SK-N-SH (cell line): ENCODE measurements at regions not wholly inside any gene's neighbourhood (a gene's known extent, or its start where the extent isn't known, plus 50 kb on each side); places are given as distances from the start of the nearest gene placed in this dataset.

ENCODE experiments used
- CTCF ChIA-PET: fragments of 300-600, 350-600 bp; formaldehyde crosslinking; extraction: SDS; loops from one replicate; lab custom pipeline; 2021; lab: Yijun Ruan, JAX
- POLR2A ChIA-PET: fragments of 350-600 bp; sonication (Branson Sonifier 250); formaldehyde crosslinking; extraction: SDS; loops from one replicate; lab custom pipeline; 2020; ENCODE audit warnings: antibody characterized with exemption, inconsistent platforms; lab: Yijun Ruan, JAX
- DNase-seq: peaks from one replicate; pipeline ENCODE4 v3.0.0; 2012
- H2AFZ ChIP-seq: fragments of 200-600 bp; sonication (generic); 2 replicates; pipeline ENCODE4 v1.8.1; 2016; ENCODE audit warnings: antibody characterized with exemption, mild to moderate bottlenecking, low read depth
- H3F3A ChIP-seq: fragments of 200-600 bp; sonication (generic); replicated peaks from 2 replicates; pipeline ENCODE3; 2016; ENCODE audit warnings: antibody characterized with exemption, mild to moderate bottlenecking; ENCODE audit not compliant: insufficient read depth
- H3K27ac ChIP-seq, 2 experiments: fragments of 200-500 bp in 1 of 2; fragments of 200-600 bp in 1 of 2; sonication (Bioruptor generic) in 1 of 2; sonication (generic), shearing (Covaris generic) in 1 of 2; 2 replicates each; pipeline versions ENCODE4 v1.5.1 to v1.6.1; 2014 to 2016; ENCODE audit warnings: low read depth in 2 of 2, inconsistent platforms in 1 of 2, low read length in 1 of 2, mild to moderate bottlenecking in 1 of 2, mixed read lengths in 1 of 2
- H3K27me3 ChIP-seq: fragments of 200-600 bp; sonication (generic), shearing (Covaris generic); 2 replicates; pipeline ENCODE4 v1.6.1; 2016; ENCODE audit warnings: mixed run types; ENCODE audit not compliant: insufficient read depth
- H3K36me3 ChIP-seq, 2 experiments: fragments of 200-500 bp in 1 of 2; fragments of 200-600 bp in 1 of 2; sonication (Bioruptor generic) in 1 of 2; sonication (generic) in 1 of 2; replicated peaks in 1 of 2; 2 replicates each; pipeline versions ENCODE3 to v1.5.1; 2014 to 2016; ENCODE audit warnings: low read length in 1 of 2, mild to moderate bottlenecking in 1 of 2; ENCODE audit not compliant: insufficient read depth in 2 of 2, control insufficient read depth in 1 of 2
- H3K4me1 ChIP-seq, 2 experiments: fragments of 200-500 bp in 1 of 2; fragments of 200-600 bp in 1 of 2; sonication (Bioruptor generic) in 1 of 2; sonication (generic), shearing (Covaris generic) in 1 of 2; 2 replicates each; pipeline versions ENCODE4 v1.5.1 to v1.6.1; 2014 to 2016; ENCODE audit warnings: low read depth in 1 of 2, low read length in 1 of 2, mixed run types in 1 of 2; ENCODE audit not compliant: insufficient read depth in 2 of 2, control insufficient read depth in 1 of 2
- H3K4me2 ChIP-seq: fragments of 200-600 bp; sonication (generic), shearing (Covaris generic); 2 replicates; pipeline ENCODE4 v1.6.1; 2017; ENCODE audit warnings: mixed run types
- H3K4me3 ChIP-seq, 2 experiments: fragments of 200-500 bp in 1 of 2; fragments of 200-600 bp in 1 of 2; sonication (Bioruptor generic) in 1 of 2; sonication (generic), shearing (Covaris generic) in 1 of 2; 2 replicates each; pipeline versions ENCODE4 v1.5.1 to v1.8.1; 2014 to 2016; ENCODE audit warnings: low read depth in 2 of 2, inconsistent platforms in 1 of 2, low read length in 1 of 2, mild to moderate bottlenecking in 1 of 2, mixed read lengths in 1 of 2, moderate library complexity in 1 of 2
- H3K79me2 ChIP-seq: fragments of 200-600 bp; sonication (generic); 2 replicates; pipeline ENCODE4 v1.8.1; 2017; ENCODE audit warnings: mild to moderate bottlenecking; ENCODE audit not compliant: insufficient read depth
- H3K9ac ChIP-seq: fragments of 200-600 bp; sonication (generic); 2 replicates; pipeline ENCODE4 v1.6.1; 2017; ENCODE audit warnings: mixed run types
- H3K9me2 ChIP-seq: fragments of 200-600 bp; sonication (generic); 2 replicates; pipeline ENCODE4 v1.6.1; 2017; ENCODE audit warnings: mixed run types
- H3K9me3 ChIP-seq: fragments of 200-600 bp; sonication (generic); 2 replicates; pipeline ENCODE4 v1.6.1; 2017; ENCODE audit warnings: mixed run types, mild to moderate bottlenecking, moderate library complexity
- H4K20me1 ChIP-seq: fragments of 200-600 bp; sonication (generic); 2 replicates; pipeline ENCODE4 v1.6.1; 2017; ENCODE audit warnings: mild to moderate bottlenecking, mixed run types; ENCODE audit not compliant: insufficient read depth
- CHD2 ChIP-seq: fragments of 150-350 bp; IDR thresholded peaks from 2 replicates; pipeline ENCODE4 v1.6.1; 2018; ENCODE audit warnings: low read length; ENCODE audit not compliant: partially characterized antibody
- ELF1 ChIP-seq: IDR thresholded peaks from 2 replicates; pipeline ENCODE4 v1.4.0; 2012
- EP300 ChIP-seq, 2 experiments: IDR thresholded peaks; 2 replicates each; pipeline versions ENCODE4 v1.4.0 to v1.6.1; 2012; ENCODE audit warnings: borderline replicate concordance in 1 of 2, low read depth in 1 of 2, low read length in 1 of 2
- FOSL2 ChIP-seq: IDR thresholded peaks from 2 replicates; pipeline ENCODE4 v1.4.0; 2012; ENCODE audit warnings: low read depth, mild to moderate bottlenecking, moderate library complexity, borderline replicate concordance
- FOXJ3 ChIP-seq: sonication (generic); formaldehyde crosslinking; IDR thresholded peaks from 2 replicates; pipeline ENCODE4 v1.5.1; 2020; ENCODE audit warnings: mild to moderate bottlenecking, missing genetic modification reagents
- GABPA ChIP-seq: IDR thresholded peaks from 2 replicates; pipeline ENCODE4 v1.4.0; 2012; ENCODE audit warnings: low read depth, mild to moderate bottlenecking
- GATA2 ChIP-seq: sonication (generic); formaldehyde crosslinking; IDR thresholded peaks from 2 replicates; pipeline ENCODE4 v1.5.0; 2020; ENCODE audit warnings: mild to moderate bottlenecking, missing genetic modification reagents
- MEF2A ChIP-seq: IDR thresholded peaks from 2 replicates; pipeline ENCODE4 v1.4.0; 2012; ENCODE audit warnings: low read depth, borderline replicate concordance
- MXI1 ChIP-seq: IDR thresholded peaks from 2 replicates; pipeline ENCODE4 v1.6.1; 2012; ENCODE audit warnings: mild to moderate bottlenecking, low read depth, low read length, improper control_type of control experiment
- POLR2AphosphoS5 ChIP-seq: IDR thresholded peaks from 2 replicates; pipeline ENCODE4 v1.6.1; 2012; ENCODE audit warnings: low read depth, low read length
- RFX5 ChIP-seq: IDR thresholded peaks from 2 replicates; pipeline ENCODE4 v1.6.1; 2012; ENCODE audit warnings: mild to moderate bottlenecking, improper control_type of control experiment, low read length
- RXRA ChIP-seq: IDR thresholded peaks from 2 replicates; pipeline ENCODE4 v1.4.0; 2012; ENCODE audit warnings: low read depth, mild to moderate bottlenecking, borderline replicate concordance
- SMC3 ChIP-seq: IDR thresholded peaks from 2 replicates; pipeline ENCODE4 v1.6.1; 2012; ENCODE audit warnings: low read depth, low read length, improper control_type of control experiment
- TCF12 ChIP-seq: IDR thresholded peaks from 2 replicates; pipeline ENCODE4 v1.4.0; 2012
- TEAD4 ChIP-seq: IDR thresholded peaks from 2 replicates; pipeline ENCODE4 v1.4.0; 2012; ENCODE audit warnings: mild to moderate bottlenecking, borderline replicate concordance; ENCODE audit not compliant: insufficient read depth
- YY1 ChIP-seq: IDR thresholded peaks from 2 replicates; pipeline ENCODE4 v1.4.0; 2012; ENCODE audit warnings: low read depth, mild to moderate bottlenecking
- WGBS: methylation state at CpG from one replicate; pipeline ENCODE4 v1.1.6; 2017; ENCODE audit warnings: low lambda C conversion rate; 5-methylcytosine and 5-hydroxymethylcytosine counted together
- TF ChIP-seq, protein P1 (sequence below): IDR thresholded peaks from 2 replicates; pipeline ENCODE4 v1.4.0; 2012; ENCODE audit warnings: low read depth, borderline replicate concordance
- TF ChIP-seq, protein P2 (sequence below): IDR thresholded peaks from 2 replicates; pipeline ENCODE4 v1.4.0; 2012; ENCODE audit warnings: low read depth, borderline replicate concordance
- TF ChIP-seq, protein P3 (sequence below): IDR thresholded peaks from 2 replicates; pipeline ENCODE4 v1.6.1; 2012; ENCODE audit warnings: mild to moderate bottlenecking, low read depth, low read length, moderate library complexity

DNA sequence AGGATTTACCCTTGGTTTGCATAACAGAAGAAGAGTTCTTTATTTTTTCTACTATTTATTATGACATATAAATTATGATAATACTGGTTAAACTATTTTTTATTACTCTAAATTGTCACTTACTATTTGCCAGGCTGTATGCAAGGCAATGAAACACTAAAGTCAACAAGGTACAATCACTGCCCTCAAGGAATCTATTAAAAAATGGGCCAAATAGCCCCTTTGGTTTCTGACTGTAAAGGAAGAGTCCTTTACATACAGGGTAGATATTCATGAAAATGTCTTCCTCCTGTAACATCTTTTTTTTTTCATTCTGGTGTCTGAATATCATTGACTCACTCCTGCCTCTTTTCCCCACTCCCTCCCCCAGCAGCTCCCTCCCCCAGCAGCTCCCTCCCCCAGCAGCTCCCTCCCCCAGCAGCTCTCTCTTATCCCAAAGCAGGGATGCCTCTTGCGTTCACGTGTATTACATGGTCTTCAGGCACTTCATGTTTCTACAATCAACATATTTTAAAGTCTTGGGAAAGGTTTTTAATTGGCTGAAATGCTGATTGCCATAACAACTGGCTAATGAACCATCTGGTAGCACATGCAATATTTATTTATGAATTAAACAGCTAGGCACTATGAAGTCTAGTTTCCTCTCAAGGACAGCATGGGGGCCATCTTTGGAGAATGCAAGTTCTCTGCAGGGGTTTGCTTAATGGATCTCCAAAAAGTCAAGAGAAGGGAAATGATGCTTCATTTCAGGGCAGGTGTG lies 400.4 kb upstream of the PLXNA2 start:
- POLR2A ChIA-PET: no interaction called here
- CTCF ChIA-PET: interaction anchor here (1.2 to 3.0 kb wide), 2 partner anchors 8 to 605 kb away, joined by 3 to 21 read pairs; no protein-coding TSS in a partner anchor
- TF ChIP-seq YY1 (no peak), ELF1 (no peak), GABPA (no peak), TEAD4 (no peak), FOXJ3 (CRISPR knock-in tag) (no peak), CHD2 (no peak), MEF2A (no peak), TCF12 (no peak), SMC3 (no peak), FOSL2 (no peak), GATA2 (CRISPR knock-in tag) (no peak), POLR2AphosphoS5 (no peak), RXRA (no peak)
- TF ChIP-seq, protein P1, sequence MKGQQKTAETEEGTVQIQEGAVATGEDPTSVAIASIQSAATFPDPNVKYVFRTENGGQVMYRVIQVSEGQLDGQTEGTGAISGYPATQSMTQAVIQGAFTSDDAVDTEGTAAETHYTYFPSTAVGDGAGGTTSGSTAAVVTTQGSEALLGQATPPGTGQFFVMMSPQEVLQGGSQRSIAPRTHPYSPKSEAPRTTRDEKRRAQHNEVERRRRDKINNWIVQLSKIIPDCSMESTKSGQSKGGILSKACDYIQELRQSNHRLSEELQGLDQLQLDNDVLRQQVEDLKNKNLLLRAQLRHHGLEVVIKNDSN: no peak
- TF ChIP-seq, protein P2, sequence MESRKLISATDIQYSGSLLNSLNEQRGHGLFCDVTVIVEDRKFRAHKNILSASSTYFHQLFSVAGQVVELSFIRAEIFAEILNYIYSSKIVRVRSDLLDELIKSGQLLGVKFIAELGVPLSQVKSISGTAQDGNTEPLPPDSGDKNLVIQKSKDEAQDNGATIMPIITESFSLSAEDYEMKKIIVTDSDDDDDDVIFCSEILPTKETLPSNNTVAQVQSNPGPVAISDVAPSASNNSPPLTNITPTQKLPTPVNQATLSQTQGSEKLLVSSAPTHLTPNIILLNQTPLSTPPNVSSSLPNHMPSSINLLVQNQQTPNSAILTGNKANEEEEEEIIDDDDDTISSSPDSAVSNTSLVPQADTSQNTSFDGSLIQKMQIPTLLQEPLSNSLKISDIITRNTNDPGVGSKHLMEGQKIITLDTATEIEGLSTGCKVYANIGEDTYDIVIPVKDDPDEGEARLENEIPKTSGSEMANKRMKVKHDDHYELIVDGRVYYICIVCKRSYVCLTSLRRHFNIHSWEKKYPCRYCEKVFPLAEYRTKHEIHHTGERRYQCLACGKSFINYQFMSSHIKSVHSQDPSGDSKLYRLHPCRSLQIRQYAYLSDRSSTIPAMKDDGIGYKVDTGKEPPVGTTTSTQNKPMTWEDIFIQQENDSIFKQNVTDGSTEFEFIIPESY: no peak
- TF ChIP-seq, all 33 proteins: peak for 0

DNA sequence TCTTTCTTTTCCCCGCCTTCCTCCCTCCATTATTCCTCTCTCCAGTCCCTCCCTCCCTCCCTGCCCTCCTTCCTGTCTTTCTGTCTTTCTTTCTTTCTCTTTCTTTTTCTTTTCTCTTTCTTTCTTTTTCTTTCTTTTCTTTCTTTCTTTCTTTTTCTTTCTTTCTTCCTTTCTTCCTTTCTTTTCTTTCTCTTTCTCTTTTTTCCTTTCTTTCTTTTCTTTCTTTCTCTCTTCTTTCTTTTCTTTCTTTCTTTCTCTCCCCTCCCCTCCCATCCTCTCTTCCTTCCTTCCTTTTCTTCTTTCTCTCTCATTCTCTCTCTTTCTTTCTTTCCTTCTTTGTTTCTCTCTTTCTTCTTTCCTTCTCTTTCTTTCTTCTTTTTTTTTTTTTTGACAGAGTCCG lies 402.2 kb upstream of the PLXNA2 start:
- Histone ChIP-seq H3K36me3 (no peaks in the 10 kb centered on the region), H3K9me3 (no peaks in the 10 kb centered on the region), H3K4me2 (no peak overlapping the region), H3K9me2 (no peaks in the 10 kb centered on the region), H3K9ac (no peak overlapping the region), H2AFZ (no peak overlapping the region), H3F3A (no peaks in the 10 kb centered on the region), H3K4me3 (no peak overlapping the region), H3K79me2 (no peaks in the 10 kb centered on the region), H4K20me1 (no peaks in the 10 kb centered on the region), H3K27ac (no peak overlapping the region), H3K27me3 (no peaks in the 10 kb centered on the region), H3K4me1 (peaks cover 0 to 22% of the 10 kb centered on the region in 2 experiments; a peak in 2 of 4 replicates)
- WGBS: 43% methylated on average over 2 of the region's 2 CpGs
- POLR2A ChIA-PET: no interaction called here
- CTCF ChIA-PET: no interaction called here
- DNase-seq: no peak
- TF ChIP-seq TEAD4 (no peak), EP300 (IDR thresholded peaks at IDR 0.05; ENCODE audit: borderline replicate concordance in 1 of 2, low read depth in 1 of 2, low read length in 1 of 2) (no peak), GABPA (no peak), RFX5 (no peak), MXI1 (no peak), GATA2 (CRISPR knock-in tag) (no peak)
- TF ChIP-seq, protein P3, sequence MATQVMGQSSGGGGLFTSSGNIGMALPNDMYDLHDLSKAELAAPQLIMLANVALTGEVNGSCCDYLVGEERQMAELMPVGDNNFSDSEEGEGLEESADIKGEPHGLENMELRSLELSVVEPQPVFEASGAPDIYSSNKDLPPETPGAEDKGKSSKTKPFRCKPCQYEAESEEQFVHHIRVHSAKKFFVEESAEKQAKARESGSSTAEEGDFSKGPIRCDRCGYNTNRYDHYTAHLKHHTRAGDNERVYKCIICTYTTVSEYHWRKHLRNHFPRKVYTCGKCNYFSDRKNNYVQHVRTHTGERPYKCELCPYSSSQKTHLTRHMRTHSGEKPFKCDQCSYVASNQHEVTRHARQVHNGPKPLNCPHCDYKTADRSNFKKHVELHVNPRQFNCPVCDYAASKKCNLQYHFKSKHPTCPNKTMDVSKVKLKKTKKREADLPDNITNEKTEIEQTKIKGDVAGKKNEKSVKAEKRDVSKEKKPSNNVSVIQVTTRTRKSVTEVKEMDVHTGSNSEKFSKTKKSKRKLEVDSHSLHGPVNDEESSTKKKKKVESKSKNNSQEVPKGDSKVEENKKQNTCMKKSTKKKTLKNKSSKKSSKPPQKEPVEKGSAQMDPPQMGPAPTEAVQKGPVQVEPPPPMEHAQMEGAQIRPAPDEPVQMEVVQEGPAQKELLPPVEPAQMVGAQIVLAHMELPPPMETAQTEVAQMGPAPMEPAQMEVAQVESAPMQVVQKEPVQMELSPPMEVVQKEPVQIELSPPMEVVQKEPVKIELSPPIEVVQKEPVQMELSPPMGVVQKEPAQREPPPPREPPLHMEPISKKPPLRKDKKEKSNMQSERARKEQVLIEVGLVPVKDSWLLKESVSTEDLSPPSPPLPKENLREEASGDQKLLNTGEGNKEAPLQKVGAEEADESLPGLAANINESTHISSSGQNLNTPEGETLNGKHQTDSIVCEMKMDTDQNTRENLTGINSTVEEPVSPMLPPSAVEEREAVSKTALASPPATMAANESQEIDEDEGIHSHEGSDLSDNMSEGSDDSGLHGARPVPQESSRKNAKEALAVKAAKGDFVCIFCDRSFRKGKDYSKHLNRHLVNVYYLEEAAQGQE: no peak
- TF ChIP-seq, protein P2: no peak

More for the DNA sequence above, 400.4 kb upstream of the PLXNA2 start:
- H3F3A ChIP-seq: no peaks in the 10 kb centered on the region
- no peaks in the 10 kb centered on the region for H3K79me2 ChIP-seq
- no peaks in the 10 kb centered on the region for H3K36me3 ChIP-seq
- no peaks in the 10 kb centered on the region for H4K20me1 ChIP-seq
- no peaks in the 10 kb centered on the region for H3K27me3 ChIP-seq
- H3K27ac ChIP-seq: no peak overlapping the region
- DNase-seq: no peak
- peaks cover 0 to 22% of the 10 kb centered on the region in 2 experiments; a peak in 2 of 4 replicates for H3K4me1 ChIP-seq
- no peaks in the 10 kb centered on the region for H3K9me2 ChIP-seq
- no peak overlapping the region for H3K4me3 ChIP-seq
- H3K9ac ChIP-seq: no peak overlapping the region
- WGBS: 35% methylated on average over 2 of the region's 2 CpGs
- no peak overlapping the region for H2AFZ ChIP-seq
- H3K9me3 ChIP-seq: no peaks in the 10 kb centered on the region
- no peak overlapping the region for H3K4me2 ChIP-seq
